HEK293 (cell line): ENCODE measurements at regions not wholly inside any gene's neighbourhood (a gene's known extent, or its start where the extent isn't known, plus 50 kb on each side); places are given as distances from the start of the nearest gene placed in this dataset.
A peak's percentile ranks its signal among the peaks of the same experiment; 100 is the strongest.

Experiments used
- CTCF ChIA-PET: fragments of 350-600 bp; formaldehyde crosslinking; extraction: SDS; loops from one replicate; lab custom pipeline; 2021; ENCODE audit warnings: antibody characterized with exemption; lab: Yijun Ruan, JAX
- POLR2A ChIA-PET: fragments of 300-600 bp; formaldehyde crosslinking; extraction: SDS; loops from one replicate; lab custom pipeline; 2020; ENCODE audit warnings: antibody characterized with exemption, inconsistent platforms; lab: Yijun Ruan, JAX
- H3K27ac ChIP-seq: fragments of 200-500 bp; sonication (Bioruptor generic); 2 replicates; pipeline ENCODE4 v1.5.1; 2014; ENCODE audit warnings: low read depth, low read length, control low read depth, inconsistent platforms; ENCODE audit errors: extremely low read depth
- H3K36me3 ChIP-seq, 2 experiments: fragments of 200-500 bp in 1 of 2; sonication (Bioruptor generic) in 1 of 2; 1 replicate in 1 of 2; 2 replicates in 1 of 2; pipeline ENCODE4 v1.5.1; 2014 to 2017; ENCODE audit warnings: inconsistent platforms in 2 of 2, low read length in 2 of 2; ENCODE audit not compliant: control insufficient read depth in 2 of 2, insufficient read depth in 1 of 2
- H3K4me1 ChIP-seq: fragments of 200-500 bp; sonication (Bioruptor generic); 2 replicates; pipeline ENCODE4 v1.5.1; 2014; ENCODE audit warnings: mild to moderate bottlenecking, low read length, inconsistent platforms; ENCODE audit not compliant: control insufficient read depth, insufficient read depth
- H3K4me3 ChIP-seq: 2 replicates; pipeline ENCODE4 v1.5.1; 2011; ENCODE audit warnings: low read depth, mild to moderate bottlenecking, control low read depth, low read length, moderate library complexity
- H3K9me3 ChIP-seq: fragments of 200-500 bp; sonication (Bioruptor generic); 2 replicates; pipeline ENCODE4 v1.5.1; 2014; ENCODE audit warnings: low read depth, low read length, inconsistent platforms; ENCODE audit not compliant: control insufficient read depth, insufficient read depth
- SCRT2 ChIP-seq: fragments of 450-650 bp; formaldehyde crosslinking; IDR thresholded peaks from 2 replicates; pipeline ENCODE4 v1.5.1; 2016; ENCODE audit warnings: missing biosample characterization, missing genetic modification characterization
- ZBTB21 ChIP-seq: fragments of 450-650 bp; formaldehyde crosslinking; IDR thresholded peaks from 2 replicates; pipeline ENCODE4 v1.5.1; 2017; ENCODE audit warnings: missing biosample characterization, missing genetic modification characterization
- ZEB2 ChIP-seq: fragments of 450-650 bp; formaldehyde crosslinking; IDR thresholded peaks from 2 replicates; pipeline ENCODE4 v1.5.1; 2016; ENCODE audit warnings: missing biosample characterization, missing genetic modification characterization
- ZNF112 ChIP-seq: fragments of 450-650 bp; formaldehyde crosslinking; IDR thresholded peaks from 2 replicates; pipeline ENCODE4 v1.5.0; 2017; ENCODE audit warnings: missing biosample characterization, missing genetic modification characterization
- ZNF221 ChIP-seq: fragments of 450-650 bp; formaldehyde crosslinking; IDR thresholded peaks from 2 replicates; pipeline ENCODE4 v1.5.1; 2017; ENCODE audit warnings: missing biosample characterization, missing genetic modification characterization, borderline replicate concordance
- ZNF302 ChIP-seq: fragments of 450-650 bp; formaldehyde crosslinking; IDR thresholded peaks from 2 replicates; pipeline ENCODE4 v1.5.1; 2016; ENCODE audit warnings: missing biosample characterization, missing genetic modification characterization, low read depth
- ZNF510 ChIP-seq: fragments of 450-650 bp; formaldehyde crosslinking; IDR thresholded peaks from 2 replicates; pipeline ENCODE4 v1.5.1; 2018; ENCODE audit warnings: mild to moderate bottlenecking, missing genetic modification characterization, missing biosample characterization; ENCODE audit not compliant: insufficient replicate concordance
- ZNF521 ChIP-seq: fragments of 450-650 bp; formaldehyde crosslinking; IDR thresholded peaks from 2 replicates; pipeline ENCODE4 v1.5.1; 2017; ENCODE audit warnings: missing biosample characterization, mild to moderate bottlenecking, missing genetic modification characterization
- ZNF530 ChIP-seq: fragments of 450-650 bp; formaldehyde crosslinking; IDR thresholded peaks from 2 replicates; pipeline ENCODE4 v1.5.1; 2016; ENCODE audit warnings: low read depth, missing biosample characterization, missing genetic modification characterization
- ZNF596 ChIP-seq: fragments of 450-650 bp; IDR thresholded peaks from 2 replicates; pipeline ENCODE4 v1.5.0; 2018; ENCODE audit warnings: missing biosample characterization, mild to moderate bottlenecking, missing genetic modification characterization, moderate library complexity
- ZNF610 ChIP-seq: fragments of 450-650 bp; formaldehyde crosslinking; IDR thresholded peaks from 2 replicates; pipeline ENCODE4 v1.5.1; 2016; ENCODE audit warnings: missing biosample characterization, missing genetic modification characterization, borderline replicate concordance
- TF ChIP-seq, protein P1 (sequence below): sonication (generic); formaldehyde crosslinking; IDR thresholded peaks from 2 replicates; pipeline ENCODE4 v1.8.1; 2022; ENCODE audit warnings: mild to moderate bottlenecking, moderate library complexity, missing genetic modification reagents
- TF ChIP-seq, protein P2 (sequence below): fragments of 450-650 bp; formaldehyde crosslinking; IDR thresholded peaks from 2 replicates; pipeline ENCODE4 v1.5.1; 2017; ENCODE audit warnings: missing biosample characterization, missing genetic modification characterization
- TF ChIP-seq, protein P3 (sequence below): fragments of 450-650 bp; IDR thresholded peaks from 2 replicates; pipeline ENCODE4 v1.5.1; 2018; ENCODE audit warnings: missing biosample characterization, mild to moderate bottlenecking, missing genetic modification characterization
- TF ChIP-seq, protein P4 (sequence below): fragments of 450-650 bp; formaldehyde crosslinking; conservative IDR thresholded peaks from 2 replicates; pipeline ENCODE4 v1.5.1; 2016; ENCODE audit warnings: low read depth, missing biosample characterization, missing genetic modification characterization

DNA sequence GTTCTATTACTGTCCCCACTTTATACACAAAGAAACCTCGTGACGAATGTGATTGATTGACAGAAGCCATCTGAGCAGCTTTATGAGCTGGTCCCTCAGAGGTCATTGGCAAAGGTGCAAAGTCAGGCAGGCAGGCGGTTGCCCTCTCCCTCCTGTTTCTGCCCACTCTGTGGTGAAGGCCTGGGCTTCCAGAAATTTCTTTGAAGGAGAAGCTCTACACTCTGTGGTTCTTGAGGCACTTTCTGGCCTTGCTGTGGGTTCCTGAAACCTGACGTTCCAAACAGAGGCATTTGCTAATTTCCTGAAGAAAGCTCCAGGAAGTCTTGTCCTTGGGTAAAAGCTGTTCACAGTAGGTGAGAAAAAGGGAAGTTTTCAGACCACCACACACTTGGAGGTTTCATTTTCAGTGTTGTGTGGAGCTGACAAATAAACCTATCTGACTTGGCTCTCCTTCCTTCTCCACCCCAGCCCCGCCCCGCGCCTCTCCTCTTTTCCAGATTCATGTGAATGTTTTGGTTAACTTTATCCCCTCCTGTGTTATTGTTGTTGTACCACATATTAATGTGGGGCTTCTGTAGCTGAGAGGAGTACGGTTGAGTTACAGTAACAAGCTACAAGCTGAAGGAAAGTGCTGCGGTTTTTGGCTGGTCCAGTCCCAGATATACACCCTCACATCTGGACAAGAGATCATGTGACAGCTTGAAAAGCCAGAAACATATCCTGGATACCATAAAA, 274.1 kb downstream of the CLIC5 start:
- TF ChIP-seq ZNF112 (tag by site-specific recombination) (no peak), ZNF510 (tag by site-specific recombination) (no peak), ZNF302 (tag by site-specific recombination) (no peak), SCRT2 (tag by site-specific recombination) (no peak), ZBTB21 (tag by site-specific recombination) (no peak)
- TF ChIP-seq, protein P1, sequence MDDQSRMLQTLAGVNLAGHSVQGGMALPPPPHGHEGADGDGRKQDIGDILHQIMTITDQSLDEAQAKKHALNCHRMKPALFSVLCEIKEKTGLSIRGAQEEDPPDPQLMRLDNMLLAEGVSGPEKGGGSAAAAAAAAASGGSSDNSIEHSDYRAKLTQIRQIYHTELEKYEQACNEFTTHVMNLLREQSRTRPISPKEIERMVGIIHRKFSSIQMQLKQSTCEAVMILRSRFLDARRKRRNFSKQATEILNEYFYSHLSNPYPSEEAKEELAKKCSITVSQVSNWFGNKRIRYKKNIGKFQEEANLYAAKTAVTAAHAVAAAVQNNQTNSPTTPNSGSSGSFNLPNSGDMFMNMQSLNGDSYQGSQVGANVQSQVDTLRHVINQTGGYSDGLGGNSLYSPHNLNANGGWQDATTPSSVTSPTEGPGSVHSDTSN (CRISPR knock-in tag): no peak
- TF ChIP-seq, protein P2, sequence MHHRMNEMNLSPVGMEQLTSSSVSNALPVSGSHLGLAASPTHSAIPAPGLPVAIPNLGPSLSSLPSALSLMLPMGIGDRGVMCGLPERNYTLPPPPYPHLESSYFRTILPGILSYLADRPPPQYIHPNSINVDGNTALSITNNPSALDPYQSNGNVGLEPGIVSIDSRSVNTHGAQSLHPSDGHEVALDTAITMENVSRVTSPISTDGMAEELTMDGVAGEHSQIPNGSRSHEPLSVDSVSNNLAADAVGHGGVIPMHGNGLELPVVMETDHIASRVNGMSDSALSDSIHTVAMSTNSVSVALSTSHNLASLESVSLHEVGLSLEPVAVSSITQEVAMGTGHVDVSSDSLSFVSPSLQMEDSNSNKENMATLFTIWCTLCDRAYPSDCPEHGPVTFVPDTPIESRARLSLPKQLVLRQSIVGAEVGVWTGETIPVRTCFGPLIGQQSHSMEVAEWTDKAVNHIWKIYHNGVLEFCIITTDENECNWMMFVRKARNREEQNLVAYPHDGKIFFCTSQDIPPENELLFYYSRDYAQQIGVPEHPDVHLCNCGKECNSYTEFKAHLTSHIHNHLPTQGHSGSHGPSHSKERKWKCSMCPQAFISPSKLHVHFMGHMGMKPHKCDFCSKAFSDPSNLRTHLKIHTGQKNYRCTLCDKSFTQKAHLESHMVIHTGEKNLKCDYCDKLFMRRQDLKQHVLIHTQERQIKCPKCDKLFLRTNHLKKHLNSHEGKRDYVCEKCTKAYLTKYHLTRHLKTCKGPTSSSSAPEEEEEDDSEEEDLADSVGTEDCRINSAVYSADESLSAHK: 0 out of 2 replicates have a peak, but pooled peaks have one; percentile 28
- POLR2A ChIA-PET: no interaction called here
- CTCF ChIA-PET: interaction anchor here (0.7 to 0.9 kb wide), 2 partner anchors 134 to 330 kb away, joined by 3 read pairs; no protein-coding TSS in a partner anchor
- Histone ChIP-seq H3K4me3 (no peak overlapping the region), H3K27ac (no peak overlapping the region), H3K4me1 (no peaks in the 10 kb centered on the region), H3K36me3 (no peaks in the 10 kb centered on the region), H3K9me3 (no peaks in the 10 kb centered on the region)

DNA sequence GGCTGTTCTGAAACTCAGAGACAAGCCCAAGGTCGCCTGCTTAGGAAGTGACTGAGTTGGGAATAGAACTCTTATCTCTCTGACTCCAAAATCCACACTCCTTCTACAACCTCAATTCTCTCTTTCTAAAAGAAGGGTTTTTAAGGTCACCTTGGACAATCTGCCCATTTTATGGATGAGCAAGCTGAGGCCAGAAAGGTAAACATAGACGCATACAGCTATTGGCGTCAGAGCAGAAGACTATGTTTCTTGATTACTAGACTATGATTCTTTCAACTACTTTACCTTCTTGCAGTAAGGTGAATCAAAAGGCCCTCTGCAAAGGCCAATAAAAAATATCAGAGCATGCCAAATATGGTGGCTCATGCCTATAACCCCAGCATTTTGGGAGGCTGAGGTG, 276.6 kb downstream of the CLIC5 start:
- no peak for TF ChIP-seq ZNF530 (tag by site-specific recombination)
- TF ChIP-seq ZNF221 (tag by site-specific recombination): no peak
- TF ChIP-seq ZNF596 (tag by site-specific recombination): no peak
- no peak for TF ChIP-seq ZNF521
- no peak overlapping the region for H3K4me3 ChIP-seq
- no peaks in the 10 kb centered on the region for H3K9me3 ChIP-seq
- ChIA-PET CTCF (interaction anchor here (0.6 to 1.0 kb wide), 2 partner anchors 488 to 1593 kb away, joined by 3 to 4 read pairs; no protein-coding TSS in a partner anchor), POLR2A (no interaction called here)
- H3K27ac ChIP-seq: no peak overlapping the region
- no peaks in the 10 kb centered on the region for H3K36me3 ChIP-seq
- H3K4me1 ChIP-seq: no peaks in the 10 kb centered on the region

DNA sequence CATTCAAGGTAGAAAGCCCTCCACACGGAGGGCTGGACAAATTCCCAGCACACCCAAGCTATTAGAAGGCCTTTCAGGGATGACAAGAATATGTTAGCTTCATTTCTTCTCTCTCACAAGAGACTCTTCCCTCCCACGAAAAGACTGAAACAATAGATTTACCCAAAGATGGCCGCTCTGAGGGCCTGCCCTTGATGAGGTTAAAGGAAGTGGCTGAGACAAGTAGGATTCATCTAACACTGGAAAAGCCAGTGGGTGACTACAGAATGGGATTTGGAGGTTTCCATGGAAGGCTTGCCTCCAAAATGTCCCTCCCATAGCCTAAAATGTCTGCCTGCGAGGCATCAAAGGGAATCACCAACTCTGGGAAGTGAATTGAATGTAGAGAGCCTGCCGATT, 277.6 kb downstream of the CLIC5 start:
- Histone ChIP-seq H3K27ac (no peak overlapping the region), H3K36me3 (no peaks in the 10 kb centered on the region), H3K4me1 (no peaks in the 10 kb centered on the region), H3K4me3 (no peak overlapping the region), H3K9me3 (no peaks in the 10 kb centered on the region)
- ChIA-PET CTCF (interaction anchor here (0.7 to 1.2 kb wide), 4 partner anchors 183 to 1163 kb away, joined by 3 to 4 read pairs (median 4); no protein-coding TSS in a partner anchor), POLR2A (interaction anchor here (0.9 to 1.1 kb wide), 2 partner anchors 8 to 13 kb away, joined by 3 to 4 read pairs; no protein-coding TSS in a partner anchor)
- TF ChIP-seq, protein P3, sequence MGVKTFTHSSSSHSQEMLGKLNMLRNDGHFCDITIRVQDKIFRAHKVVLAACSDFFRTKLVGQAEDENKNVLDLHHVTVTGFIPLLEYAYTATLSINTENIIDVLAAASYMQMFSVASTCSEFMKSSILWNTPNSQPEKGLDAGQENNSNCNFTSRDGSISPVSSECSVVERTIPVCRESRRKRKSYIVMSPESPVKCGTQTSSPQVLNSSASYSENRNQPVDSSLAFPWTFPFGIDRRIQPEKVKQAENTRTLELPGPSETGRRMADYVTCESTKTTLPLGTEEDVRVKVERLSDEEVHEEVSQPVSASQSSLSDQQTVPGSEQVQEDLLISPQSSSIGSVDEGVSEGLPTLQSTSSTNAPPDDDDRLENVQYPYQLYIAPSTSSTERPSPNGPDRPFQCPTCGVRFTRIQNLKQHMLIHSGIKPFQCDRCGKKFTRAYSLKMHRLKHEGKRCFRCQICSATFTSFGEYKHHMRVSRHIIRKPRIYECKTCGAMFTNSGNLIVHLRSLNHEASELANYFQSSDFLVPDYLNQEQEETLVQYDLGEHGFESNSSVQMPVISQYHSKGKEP: no peak
- TF ChIP-seq, protein P4, sequence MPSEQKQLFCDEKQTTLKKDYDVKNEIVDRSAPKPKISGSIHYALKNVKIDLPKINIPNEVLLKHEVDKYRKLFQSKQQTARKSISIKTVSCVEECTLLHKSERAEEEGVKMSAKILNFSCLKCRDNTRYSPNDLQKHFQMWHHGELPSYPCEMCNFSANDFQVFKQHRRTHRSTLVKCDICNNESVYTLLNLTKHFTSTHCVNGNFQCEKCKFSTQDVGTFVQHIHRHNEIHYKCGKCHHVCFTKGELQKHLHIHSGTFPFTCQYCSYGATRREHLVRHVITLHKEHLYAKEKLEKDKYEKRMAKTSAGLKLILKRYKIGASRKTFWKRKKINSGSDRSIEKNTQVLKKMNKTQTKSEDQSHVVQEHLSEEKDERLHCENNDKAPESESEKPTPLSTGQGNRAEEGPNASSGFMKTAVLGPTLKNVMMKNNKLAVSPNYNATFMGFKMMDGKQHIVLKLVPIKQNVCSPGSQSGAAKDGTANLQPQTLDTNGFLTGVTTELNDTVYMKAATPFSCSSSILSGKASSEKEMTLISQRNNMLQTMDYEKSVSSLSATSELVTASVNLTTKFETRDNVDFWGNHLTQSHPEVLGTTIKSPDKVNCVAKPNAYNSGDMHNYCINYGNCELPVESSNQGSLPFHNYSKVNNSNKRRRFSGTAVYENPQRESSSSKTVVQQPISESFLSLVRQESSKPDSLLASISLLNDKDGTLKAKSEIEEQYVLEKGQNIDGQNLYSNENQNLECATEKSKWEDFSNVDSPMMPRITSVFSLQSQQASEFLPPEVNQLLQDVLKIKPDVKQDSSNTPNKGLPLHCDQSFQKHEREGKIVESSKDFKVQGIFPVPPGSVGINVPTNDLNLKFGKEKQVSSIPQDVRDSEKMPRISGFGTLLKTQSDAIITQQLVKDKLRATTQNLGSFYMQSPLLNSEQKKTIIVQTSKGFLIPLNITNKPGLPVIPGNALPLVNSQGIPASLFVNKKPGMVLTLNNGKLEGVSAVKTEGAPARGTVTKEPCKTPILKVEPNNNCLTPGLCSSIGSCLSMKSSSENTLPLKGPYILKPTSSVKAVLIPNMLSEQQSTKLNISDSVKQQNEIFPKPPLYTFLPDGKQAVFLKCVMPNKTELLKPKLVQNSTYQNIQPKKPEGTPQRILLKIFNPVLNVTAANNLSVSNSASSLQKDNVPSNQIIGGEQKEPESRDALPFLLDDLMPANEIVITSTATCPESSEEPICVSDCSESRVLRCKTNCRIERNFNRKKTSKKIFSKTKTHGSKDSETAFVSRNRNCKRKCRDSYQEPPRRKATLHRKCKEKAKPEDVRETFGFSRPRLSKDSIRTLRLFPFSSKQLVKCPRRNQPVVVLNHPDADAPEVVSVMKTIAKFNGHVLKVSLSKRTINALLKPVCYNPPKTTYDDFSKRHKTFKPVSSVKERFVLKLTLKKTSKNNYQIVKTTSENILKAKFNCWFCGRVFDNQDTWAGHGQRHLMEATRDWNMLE: no peak
- no peak for TF ChIP-seq ZEB2 (tag by site-specific recombination)
- no peak for TF ChIP-seq ZNF610 (tag by site-specific recombination)
